ENCODE measurements at regions not wholly inside any gene's neighbourhood (a gene's known extent, or its start where the extent isn't known, plus 50 kb on each side); places are given as distances from the start of the nearest gene placed in this dataset.

GRCh38 chr5:45017568-45017967 lies 208.8 kb downstream of the MRPS30 start:
- TF ChIP-seq, protein P1, sequence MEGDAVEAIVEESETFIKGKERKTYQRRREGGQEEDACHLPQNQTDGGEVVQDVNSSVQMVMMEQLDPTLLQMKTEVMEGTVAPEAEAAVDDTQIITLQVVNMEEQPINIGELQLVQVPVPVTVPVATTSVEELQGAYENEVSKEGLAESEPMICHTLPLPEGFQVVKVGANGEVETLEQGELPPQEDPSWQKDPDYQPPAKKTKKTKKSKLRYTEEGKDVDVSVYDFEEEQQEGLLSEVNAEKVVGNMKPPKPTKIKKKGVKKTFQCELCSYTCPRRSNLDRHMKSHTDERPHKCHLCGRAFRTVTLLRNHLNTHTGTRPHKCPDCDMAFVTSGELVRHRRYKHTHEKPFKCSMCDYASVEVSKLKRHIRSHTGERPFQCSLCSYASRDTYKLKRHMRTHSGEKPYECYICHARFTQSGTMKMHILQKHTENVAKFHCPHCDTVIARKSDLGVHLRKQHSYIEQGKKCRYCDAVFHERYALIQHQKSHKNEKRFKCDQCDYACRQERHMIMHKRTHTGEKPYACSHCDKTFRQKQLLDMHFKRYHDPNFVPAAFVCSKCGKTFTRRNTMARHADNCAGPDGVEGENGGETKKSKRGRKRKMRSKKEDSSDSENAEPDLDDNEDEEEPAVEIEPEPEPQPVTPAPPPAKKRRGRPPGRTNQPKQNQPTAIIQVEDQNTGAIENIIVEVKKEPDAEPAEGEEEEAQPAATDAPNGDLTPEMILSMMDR (IDR thresholded peaks at IDR 0.05): no peak
- no peak for TF ChIP-seq EZH2 (IDR thresholded peaks at IDR 0.05; ENCODE audit: borderline replicate concordance, insufficient read depth, low read depth, low read length, poor library complexity, severe bottlenecking)
